ENCODE measurements at regions not wholly inside any gene's neighbourhood (a gene's known extent, or its start where the extent isn't known, plus 50 kb on each side); places are given as distances from the start of the nearest gene placed in this dataset.
"Not testable (repeated sequence)": the region's sequence is repeated elsewhere in the genome, so short reads cannot be mapped to it uniquely, and the experiment has no call there.

GRCh38 chr6:132139611-132140010 is 188.4 kb upstream of the CCN2 start:
- DNase-seq, result no peak

GRCh38 chr6:132136981-132137380 is 185.8 kb upstream of the CCN2 start:
- no peak for DNase-seq

GRCh38 chr6:132135409-132135808 is 184.2 kb upstream of the CCN2 start:
- DNase-seq, result no peak

- DNase-seq, result no peak
Observed at GRCh38 chr6:132133736-132134445, 182.7 kb upstream of the CCN2 start.

DNA sequence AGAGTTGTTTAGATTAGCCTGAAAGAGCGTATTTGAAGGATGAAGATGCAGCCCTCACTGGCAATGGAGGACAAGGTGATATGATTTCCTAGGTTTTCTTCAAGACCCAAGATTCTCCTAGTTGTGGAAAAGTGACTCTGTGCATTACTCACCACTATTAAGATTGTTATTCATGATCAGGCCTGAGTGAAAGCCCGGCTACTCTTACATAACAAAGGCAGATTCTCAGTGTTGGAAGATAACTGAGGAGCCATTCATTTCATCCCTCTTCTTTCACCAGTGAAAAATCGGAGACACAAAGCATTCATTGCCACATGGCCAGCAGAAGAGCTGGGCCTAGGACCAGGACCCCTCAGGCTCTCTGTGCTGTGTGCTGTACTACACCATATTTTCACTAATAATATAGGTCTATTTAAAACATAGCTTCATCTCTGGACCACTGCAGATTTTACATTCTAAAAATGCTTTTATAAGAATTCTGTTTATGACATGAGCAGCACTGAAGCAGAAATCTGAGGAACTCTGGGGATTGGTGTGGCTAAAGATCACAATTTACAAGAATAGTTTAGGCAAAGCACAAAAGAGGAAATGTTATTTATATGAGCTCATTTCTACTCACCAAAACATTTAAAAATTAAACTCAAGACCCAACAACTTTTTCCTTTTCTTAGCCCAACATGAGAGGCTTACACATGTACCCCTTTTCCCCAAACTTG is 181.9 kb upstream of the CCN2 start:
- DNase-seq, result no peak

DNA sequence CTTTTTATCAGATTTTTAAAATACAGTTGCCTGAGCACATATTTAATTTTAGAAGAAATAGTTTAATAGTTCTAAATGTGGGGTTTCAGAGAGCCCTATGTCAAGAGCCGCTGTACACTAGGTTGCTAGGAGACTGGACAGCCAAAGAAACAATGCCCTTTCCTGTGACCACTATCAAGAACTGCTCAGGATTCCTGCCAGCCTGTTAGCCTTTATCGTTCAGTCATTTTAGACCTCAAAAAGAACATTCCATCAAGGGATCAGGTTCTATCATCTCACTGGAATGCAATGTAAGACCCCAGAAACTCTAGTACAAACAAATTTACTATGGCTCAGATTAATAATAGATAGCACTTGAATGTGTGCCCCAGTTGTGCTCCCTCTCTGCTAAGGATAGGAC is 181.2 kb upstream of the CCN2 start:
- no peak for DNase-seq

- DNase-seq, result no peak
Observed at GRCh38 chr6:132131758-132132157, 180.6 kb upstream of the CCN2 start.

DNA sequence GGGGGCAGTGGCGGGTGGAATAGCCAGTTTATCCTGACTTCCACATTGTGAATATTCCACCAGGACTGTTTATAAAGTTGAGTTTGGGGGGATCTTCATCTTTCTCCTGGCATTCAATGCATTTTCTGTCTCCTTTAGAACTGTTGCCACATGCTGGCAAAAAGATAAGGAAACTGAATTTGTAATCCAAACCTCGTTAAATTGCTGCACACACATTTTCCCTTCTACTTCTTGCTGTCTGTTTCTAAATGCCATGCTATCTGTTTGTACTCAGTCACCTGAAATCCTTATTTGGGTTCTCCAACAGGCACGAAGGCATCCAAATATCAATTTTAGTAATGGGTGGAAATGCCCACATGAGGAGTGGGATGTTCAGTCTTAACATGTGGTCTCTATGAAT is 180.2 kb upstream of the CCN2 start:
- no peak for DNase-seq

DNA sequence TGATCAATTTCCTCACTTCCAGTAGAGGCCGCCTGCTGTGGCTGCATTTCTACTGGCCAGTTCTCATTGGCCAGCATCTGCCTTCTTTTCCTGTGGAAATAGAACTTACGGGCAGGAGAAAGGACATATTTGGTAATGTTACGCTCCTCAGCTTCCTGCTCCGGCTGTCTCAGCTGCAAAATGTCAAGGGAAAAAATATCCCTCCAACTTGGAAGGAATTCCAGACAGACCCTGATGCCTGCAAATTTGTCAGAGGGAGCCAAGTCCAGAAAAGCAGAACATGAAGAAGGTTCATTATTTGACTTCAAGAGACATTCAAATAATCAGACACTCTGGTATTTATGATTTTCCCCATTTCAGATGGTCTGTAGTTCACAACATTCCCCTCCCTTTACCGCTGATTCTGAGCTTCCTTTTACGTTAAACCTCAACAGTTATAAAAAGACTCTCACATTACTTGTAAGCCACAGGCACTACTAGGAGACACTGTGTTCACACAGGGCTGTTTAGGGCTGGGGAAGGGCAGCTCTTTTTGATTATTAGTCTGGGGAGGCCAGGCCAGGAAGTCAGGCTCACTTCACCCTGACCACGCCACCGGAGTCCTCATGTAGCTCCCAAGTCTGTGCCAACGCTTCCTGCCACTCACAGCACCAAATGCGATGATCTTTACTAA is 179.6 kb upstream of the CCN2 start:
- no peak for DNase-seq

DNA sequence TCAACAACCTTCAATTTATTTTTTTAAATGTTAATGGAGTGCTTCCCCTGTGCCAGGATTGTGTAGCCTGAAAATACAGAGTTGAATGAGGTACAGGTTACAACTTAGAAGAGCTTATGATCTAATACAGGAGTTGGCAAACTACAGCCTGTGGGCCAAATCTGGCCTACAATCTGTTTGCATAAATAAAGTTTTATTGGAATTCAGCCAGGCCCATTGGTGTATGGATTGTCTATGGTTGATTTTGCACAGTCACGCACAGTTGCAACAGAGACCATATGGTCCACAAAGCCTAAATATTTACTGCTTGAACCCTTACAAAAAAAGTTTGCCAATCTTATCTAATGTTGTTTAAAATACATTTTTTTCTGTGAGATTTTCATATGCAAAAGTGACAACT is 177.3 kb upstream of the CCN2 start:
- DNase-seq, result no peak

DNA sequence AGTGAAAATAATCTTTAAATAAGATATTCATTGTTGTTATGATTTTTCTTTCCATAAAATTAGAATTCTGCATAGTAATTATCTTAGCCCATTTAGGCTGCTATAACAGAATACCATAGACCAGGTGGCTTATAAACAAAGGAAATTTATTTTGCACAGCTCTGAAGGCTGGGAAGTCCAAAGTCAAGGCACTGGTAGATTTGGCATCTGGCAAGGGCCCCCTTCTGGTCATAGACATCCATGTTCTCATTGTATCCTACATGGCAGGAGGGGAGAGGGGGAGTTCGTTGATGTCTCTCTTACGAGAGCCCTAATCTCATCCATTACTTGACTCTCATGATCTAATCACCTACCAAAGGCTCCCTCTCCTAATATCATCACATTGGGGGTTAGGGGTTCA is 175.0 kb upstream of the CCN2 start:
- no peak for DNase-seq

GRCh38 chr6:132122871-132123270 is 171.7 kb upstream of the CCN2 start:
- no peak for DNase-seq

- no peak for DNase-seq
Observed at GRCh38 chr6:132122176-132122575, 171.0 kb upstream of the CCN2 start.

GRCh38 chr6:132118144-132118543 is 167.0 kb upstream of the CCN2 start:
- DNase-seq, result no peak

DNA sequence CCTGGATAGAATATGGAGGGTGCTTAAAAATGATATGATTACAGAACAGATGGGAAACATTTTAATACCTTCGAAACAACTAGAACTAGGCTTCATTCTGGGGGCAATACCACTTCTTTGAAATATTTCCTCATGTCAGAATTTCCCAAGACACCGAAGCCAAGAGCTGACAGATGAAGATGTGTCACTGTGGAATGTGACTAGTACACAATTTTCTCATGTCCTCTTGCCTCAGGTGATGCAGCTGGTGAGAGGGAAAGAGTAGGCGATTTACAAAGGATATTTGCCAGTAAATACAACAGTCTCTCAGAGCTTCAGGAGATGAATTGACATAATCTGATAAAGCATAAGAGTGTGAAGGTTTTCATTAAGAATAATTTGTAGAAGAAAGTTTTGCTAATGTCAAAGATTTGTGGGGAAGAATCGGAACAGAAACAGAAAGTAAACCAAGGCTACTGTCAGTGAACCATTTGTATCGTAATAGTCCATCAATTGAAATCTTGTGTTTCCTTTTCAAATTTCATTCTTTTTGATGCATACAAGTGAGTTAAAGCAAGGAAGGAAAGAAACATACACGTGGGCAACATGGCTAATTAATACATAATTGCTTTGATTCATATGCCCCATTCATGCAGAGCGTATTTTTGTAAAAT is 164.7 kb upstream of the CCN2 start:
- no peak for DNase-seq

DNA sequence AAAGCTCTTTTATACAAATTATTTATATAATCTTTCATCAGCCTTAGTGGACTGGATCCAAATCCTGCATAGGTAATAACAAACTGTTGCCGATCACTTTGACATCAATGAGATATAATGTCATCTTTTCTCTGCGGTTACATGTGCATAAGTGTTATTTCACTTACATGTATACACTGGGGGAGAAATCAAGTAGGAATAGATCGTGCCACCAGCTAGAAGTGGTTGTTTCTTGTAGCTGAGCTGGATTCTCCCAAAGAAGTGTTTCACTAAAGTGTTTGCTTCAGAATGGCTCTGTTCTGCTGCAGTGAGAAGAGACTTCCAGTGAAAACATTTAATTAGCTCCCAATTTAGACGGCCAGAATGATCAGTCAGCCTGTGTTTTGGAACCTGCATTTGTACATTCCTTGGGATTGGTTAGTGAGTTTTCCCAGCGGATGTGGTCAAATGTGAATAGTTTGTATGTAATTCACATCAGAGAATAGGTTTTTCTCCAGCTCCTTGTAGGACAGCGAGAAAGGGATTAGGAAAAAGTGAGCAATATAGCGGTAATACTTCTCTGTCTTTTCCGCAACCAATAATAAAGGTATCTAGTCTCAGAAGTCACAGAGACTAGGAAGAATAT is 163.1 kb upstream of the CCN2 start:
- no peak for DNase-seq

GRCh38 chr6:132109752-132110151 is 158.6 kb upstream of the CCN2 start:
- DNase-seq, result not testable (repeated sequence)

DNA sequence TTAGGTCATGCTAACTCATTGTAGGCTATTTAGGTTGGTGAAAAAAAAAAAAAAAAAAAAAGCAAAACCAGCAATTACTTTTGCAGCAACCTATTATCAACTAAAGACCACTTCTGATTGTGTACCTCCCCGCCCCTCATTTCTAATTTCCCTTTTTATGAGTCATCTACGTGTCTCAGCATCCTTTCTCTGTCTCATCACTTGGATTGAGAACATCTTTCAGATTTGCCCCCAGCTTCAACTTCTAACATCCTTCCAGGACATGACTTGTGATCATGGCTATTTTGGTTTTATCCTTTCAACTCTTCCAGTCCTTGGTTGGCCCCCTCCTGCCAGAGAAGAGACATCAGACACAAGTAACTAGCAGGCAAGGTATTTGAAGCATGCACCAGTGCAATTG is 156.7 kb upstream of the CCN2 start:
- no peak for DNase-seq

DNA sequence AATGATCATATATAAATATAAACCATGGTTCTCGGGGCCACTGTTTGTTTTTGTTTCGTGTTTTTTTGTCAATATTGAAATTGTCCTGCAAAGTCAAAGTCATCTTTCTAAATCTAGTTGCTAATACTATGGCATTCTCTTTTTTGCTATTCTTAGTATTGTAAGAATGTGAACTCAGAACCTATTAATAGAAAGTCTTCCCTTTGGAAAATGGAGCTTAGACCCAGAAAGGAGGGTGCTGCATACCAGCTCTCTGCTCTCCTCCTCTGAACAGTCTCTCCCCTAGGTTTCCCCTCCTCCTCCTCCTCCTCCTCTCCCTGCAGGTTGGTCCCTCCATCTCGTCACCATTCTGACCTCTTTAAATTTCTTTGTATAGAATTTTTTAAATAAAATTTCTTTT is 150.4 kb upstream of the CCN2 start:
- no peak for DNase-seq

- DNase-seq, result no peak
Observed at GRCh38 chr6:132100388-132100990, 149.3 kb upstream of the CCN2 start.

DNA sequence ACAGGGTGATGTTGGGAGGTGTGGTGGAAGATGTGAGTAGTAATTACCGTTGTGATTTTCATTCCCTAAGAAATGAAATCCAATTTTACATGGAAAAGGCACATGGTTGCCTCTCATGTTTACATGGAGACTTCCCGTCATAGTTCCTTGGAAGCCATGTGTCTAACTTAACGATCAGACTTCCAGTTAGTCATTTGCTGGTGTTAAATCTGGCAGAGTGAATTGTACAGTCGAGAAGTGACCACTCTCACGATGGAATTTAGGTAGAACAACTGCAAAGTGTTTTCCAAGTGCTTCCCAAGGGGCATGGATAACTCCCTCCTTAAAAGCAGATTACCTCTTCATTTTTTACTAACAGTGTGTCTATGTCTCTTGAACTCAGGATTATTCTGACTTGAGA is 145.8 kb upstream of the CCN2 start:
- DNase-seq, result no peak

DNA sequence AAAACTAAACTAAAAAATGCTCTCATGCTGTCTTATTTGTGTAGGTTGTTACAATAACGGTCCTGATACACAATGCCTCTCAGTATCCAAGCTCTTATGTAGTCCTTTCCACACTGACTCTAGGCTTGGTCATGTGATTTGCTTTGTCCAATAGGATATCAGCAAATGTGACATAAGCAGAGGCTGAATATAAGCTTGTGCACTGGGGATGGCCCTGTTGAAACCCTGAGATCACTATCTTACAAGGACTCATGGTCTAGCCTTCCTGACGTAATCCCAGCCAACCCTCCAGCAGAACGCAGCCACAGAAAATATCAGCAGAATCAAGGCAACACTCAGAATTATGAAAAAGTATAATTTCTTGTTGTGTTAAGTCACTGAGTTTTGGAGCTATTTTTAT is 145.1 kb upstream of the CCN2 start:
- DNase-seq, result no peak

- no peak for DNase-seq
Observed at GRCh38 chr6:132089173-132089572, 138.0 kb upstream of the CCN2 start.
